Activated naive CD8-positive, alpha-beta T cell treated with anti-CD3 and anti-CD28 coated beads, Interleukin-2, amount 50 U/mL, for 24 hours (primary cell): ENCODE measurements at regions not wholly inside any gene's neighbourhood (a gene's known extent, or its start where the extent isn't known, plus 50 kb on each side); places are given as distances from the start of the nearest gene placed in this dataset.
"Not testable (repeated sequence)": the region's sequence is repeated elsewhere in the genome, so short reads cannot be mapped to it uniquely, and the experiment has no call there.

Source experiments
- ATAC-seq: fragments of 150-1000 bp; cut with Tn5 transposase; one replicate; pipeline ENCODE4 v1.10.0; 2021
- DNase-seq: peaks from one replicate; pipeline ENCODE4 v3.0.0; 2021
- H3K27ac Mint-ChIP-seq: one replicate; pipeline ENCODE4 v1.8.0; 2021; ENCODE audit warnings: mild to moderate bottlenecking, mixed read lengths
- H3K27me3 Mint-ChIP-seq: one replicate; pipeline ENCODE4 v1.8.0; 2021; ENCODE audit warnings: mixed read lengths
- H3K36me3 Mint-ChIP-seq: one replicate; pipeline ENCODE4 v1.8.0; 2021; ENCODE audit warnings: low read depth, mixed read lengths
- H3K4me1 Mint-ChIP-seq: one replicate; pipeline ENCODE4 v1.8.0; 2021; ENCODE audit warnings: mixed read lengths
- H3K4me3 Mint-ChIP-seq: one replicate; pipeline ENCODE4 v1.8.0; 2021; ENCODE audit warnings: mild to moderate bottlenecking, moderate library complexity, mixed read lengths
- H3K9me3 Mint-ChIP-seq: one replicate; pipeline ENCODE4 v1.8.0; 2021; ENCODE audit warnings: mixed read lengths

DNA sequence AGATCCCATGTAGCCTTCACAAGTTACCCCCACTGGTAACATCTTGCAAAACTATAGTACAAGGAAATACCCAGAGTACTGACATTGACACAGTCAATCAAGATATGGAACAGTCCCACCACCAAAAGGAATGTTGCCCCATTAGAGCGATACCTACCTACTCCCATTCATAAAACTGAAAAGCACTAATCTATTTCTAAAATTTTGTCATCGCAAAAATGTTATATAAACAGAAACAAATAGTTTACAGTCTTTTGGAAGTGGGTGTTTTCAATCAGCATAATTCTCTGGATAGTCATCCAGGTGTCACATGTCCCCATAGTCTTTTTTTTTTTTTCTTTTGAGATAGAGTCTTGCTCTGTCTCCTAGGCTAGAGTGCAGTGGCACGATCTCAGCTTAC is 156.9 kb upstream of the AGTR1 start:
- no peak overlapping the region for H3K4me3 Mint-ChIP-seq
- H3K9me3 Mint-ChIP-seq = no peaks in the 10 kb centered on the region
- H3K4me1 Mint-ChIP-seq = no peaks in the 10 kb centered on the region
- no peak for DNase-seq
- H3K27ac Mint-ChIP-seq = no peak overlapping the region
- no peaks in the 10 kb centered on the region for H3K36me3 Mint-ChIP-seq
- H3K27me3 Mint-ChIP-seq = no peaks in the 10 kb centered on the region
- no peak for ATAC-seq

DNA sequence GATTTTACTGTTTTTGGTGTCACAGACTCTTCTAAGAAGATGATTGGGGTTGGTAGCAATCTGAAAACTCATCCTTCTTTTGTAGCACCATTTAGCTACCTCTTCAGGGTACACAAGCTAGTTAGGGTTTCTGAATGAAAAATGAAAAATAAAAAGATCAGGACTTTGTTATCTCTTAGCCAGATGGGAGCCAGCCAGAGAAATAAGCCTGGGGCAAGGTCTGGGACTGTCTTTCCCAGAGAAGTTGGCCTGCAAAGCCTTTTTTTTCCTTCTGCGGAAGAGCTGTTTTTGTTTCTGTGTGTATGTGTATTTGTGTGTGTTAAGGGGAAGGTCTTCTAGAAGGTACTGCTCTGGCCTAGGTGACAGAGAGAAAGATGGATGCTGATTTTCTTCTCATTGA is 150.7 kb upstream of the AGTR1 start:
- ATAC-seq = no peak
- no peaks in the 10 kb centered on the region for H3K4me1 Mint-ChIP-seq
- peaks cover 5% of the 10 kb centered on the region for H3K9me3 Mint-ChIP-seq
- H3K27me3 Mint-ChIP-seq = no peaks in the 10 kb centered on the region
- no peaks in the 10 kb centered on the region for H3K36me3 Mint-ChIP-seq
- no peak overlapping the region for H3K4me3 Mint-ChIP-seq
- no peak overlapping the region for H3K27ac Mint-ChIP-seq
- no peak for DNase-seq

GRCh38 chr3:148551767-148552260 is 145.9 kb upstream of the AGTR1 start:
- H3K27me3 Mint-ChIP-seq = no peaks in the 10 kb centered on the region
- no peaks in the 10 kb centered on the region for H3K36me3 Mint-ChIP-seq
- no peak overlapping the region for H3K4me3 Mint-ChIP-seq
- ATAC-seq = no peak
- H3K4me1 Mint-ChIP-seq = no peaks in the 10 kb centered on the region
- no peak for DNase-seq
- no peak overlapping the region for H3K27ac Mint-ChIP-seq
- H3K9me3 Mint-ChIP-seq = peaks cover 6% of the 10 kb centered on the region

DNA sequence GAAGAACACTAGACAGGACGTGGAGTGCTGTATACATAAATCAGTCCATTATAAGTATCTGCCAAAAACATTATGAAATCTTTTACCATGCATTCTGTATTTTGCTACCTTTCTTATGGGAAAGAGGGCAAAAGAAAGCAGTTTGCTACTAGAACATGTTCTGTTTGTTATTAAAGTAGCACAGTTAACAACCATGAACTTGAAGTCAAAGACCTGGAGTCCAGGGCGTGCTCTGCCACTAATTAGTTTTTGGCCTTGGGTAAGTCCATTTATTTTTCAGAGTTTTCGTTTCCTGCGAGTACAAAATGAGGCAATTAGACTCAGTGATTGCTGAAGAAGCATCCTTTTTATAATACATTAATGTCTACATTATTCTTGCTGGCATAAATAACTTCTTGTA is 143.3 kb upstream of the AGTR1 start:
- no peaks in the 10 kb centered on the region for H3K36me3 Mint-ChIP-seq

GRCh38 chr3:148556664-148557063 is 141.0 kb upstream of the AGTR1 start:
- DNase-seq (no peak), ATAC-seq (no peak)
- H3K9me3 Mint-ChIP-seq = peaks cover 4% of the 10 kb centered on the region
- no peak overlapping the region for H3K27ac Mint-ChIP-seq
- H3K36me3 Mint-ChIP-seq = no peaks in the 10 kb centered on the region
- H3K4me1 Mint-ChIP-seq = no peaks in the 10 kb centered on the region
- H3K4me3 Mint-ChIP-seq = no peak overlapping the region
- H3K27me3 Mint-ChIP-seq = no peaks in the 10 kb centered on the region

More for the DNA sequence above, 143.3 kb upstream of the AGTR1 start:
- Mint-ChIP-seq H3K4me1 (no peaks in the 10 kb centered on the region), H3K9me3 (peaks cover 6% of the 10 kb centered on the region), H3K27me3 (no peaks in the 10 kb centered on the region), H3K27ac (no peak overlapping the region), H3K4me3 (no peak overlapping the region)
- ATAC-seq = no peak
- DNase-seq = no peak

DNA sequence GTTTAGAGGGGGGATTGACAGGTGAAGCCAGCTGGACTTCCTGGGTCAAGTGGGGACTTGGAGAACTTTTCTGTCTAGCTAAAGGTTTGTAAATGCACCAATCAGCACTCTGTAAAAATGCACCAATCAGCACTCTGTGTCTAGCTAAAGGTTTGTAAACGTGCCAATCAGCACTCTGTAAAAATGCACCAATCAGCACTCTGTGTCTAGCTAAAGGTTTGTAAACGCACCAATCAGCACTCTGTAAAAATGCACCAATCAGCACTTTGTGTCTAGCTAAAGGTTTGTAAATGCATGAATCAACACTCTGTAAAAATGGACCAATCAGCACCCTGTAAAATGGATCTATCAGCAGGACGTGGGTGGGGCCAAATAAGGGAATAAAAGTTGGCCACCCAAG is 120.1 kb upstream of the AGTR1 start:
- not testable (repeated sequence) for DNase-seq, H3K27me3 Mint-ChIP-seq, H3K9me3 Mint-ChIP-seq, H3K4me3 Mint-ChIP-seq, H3K27ac Mint-ChIP-seq, H3K4me1 Mint-ChIP-seq, ATAC-seq, H3K36me3 Mint-ChIP-seq

DNA sequence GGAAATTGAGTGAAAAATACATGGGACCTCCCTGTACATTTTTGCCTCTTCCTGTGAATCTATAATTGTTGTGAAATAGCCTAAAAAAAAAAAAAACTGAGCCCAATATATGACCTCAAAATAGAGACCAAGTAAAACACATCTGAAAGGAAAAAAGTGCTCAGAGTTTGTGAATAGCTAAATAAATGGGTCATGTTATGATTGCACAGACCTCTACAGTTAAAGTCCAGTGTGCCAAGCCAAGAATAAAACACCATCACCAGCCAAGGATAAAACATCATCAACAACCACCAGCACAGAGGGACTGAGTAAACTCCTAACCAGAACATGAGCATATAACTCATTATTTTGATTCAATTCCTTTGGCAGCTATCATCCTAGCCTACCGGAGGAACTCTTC is 115.6 kb upstream of the AGTR1 start:
- Mint-ChIP-seq H3K27me3 (no peaks in the 10 kb centered on the region), H3K36me3 (no peaks in the 10 kb centered on the region), H3K9me3 (no peaks in the 10 kb centered on the region), H3K4me3 (no peak overlapping the region), H3K4me1 (no peaks in the 10 kb centered on the region), H3K27ac (no peak overlapping the region)
- no peak for ATAC-seq
- no peak for DNase-seq

DNA sequence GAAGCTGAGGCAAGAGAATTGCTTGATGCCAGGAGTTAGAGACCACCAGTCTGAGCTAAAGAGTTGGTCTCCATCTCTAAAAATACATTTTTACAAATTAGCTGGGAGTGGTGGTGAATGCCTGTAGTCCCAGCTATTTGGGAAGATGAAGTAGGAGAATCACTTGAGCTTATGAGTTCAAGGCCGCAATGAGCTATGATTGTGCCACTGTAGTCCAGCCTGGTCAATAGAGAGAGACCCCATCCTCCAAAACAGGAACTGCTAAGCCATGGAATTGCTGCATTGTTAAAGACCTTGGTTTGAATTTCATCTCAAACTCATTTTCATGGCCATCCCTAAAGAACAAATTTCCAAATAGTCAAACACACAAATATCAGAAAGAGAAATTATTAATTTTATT is 113.9 kb upstream of the AGTR1 start:
- Mint-ChIP-seq H3K27ac (no peak overlapping the region), H3K9me3 (no peaks in the 10 kb centered on the region), H3K4me3 (no peak overlapping the region), H3K36me3 (no peaks in the 10 kb centered on the region), H3K27me3 (no peaks in the 10 kb centered on the region), H3K4me1 (no peaks in the 10 kb centered on the region)
- DNase-seq = no peak
- no peak for ATAC-seq

GRCh38 chr3:148584438-148584837 is 113.3 kb upstream of the AGTR1 start:
- ATAC-seq (no peak), DNase-seq (no peak)
- no peaks in the 10 kb centered on the region for H3K9me3 Mint-ChIP-seq
- H3K27me3 Mint-ChIP-seq = no peaks in the 10 kb centered on the region
- H3K27ac Mint-ChIP-seq = no peak overlapping the region
- no peaks in the 10 kb centered on the region for H3K4me1 Mint-ChIP-seq
- H3K4me3 Mint-ChIP-seq = no peak overlapping the region
- H3K36me3 Mint-ChIP-seq = no peaks in the 10 kb centered on the region

GRCh38 chr3:148585671-148586379 is 111.9 kb upstream of the AGTR1 start:
- H3K27me3 Mint-ChIP-seq = no peaks in the 10 kb centered on the region
- no peak overlapping the region for H3K27ac Mint-ChIP-seq
- ATAC-seq (no peak), DNase-seq (no peak)
- no peaks in the 10 kb centered on the region for H3K9me3 Mint-ChIP-seq
- no peaks in the 10 kb centered on the region for H3K36me3 Mint-ChIP-seq
- no peak overlapping the region for H3K4me3 Mint-ChIP-seq
- no peaks in the 10 kb centered on the region for H3K4me1 Mint-ChIP-seq

- Mint-ChIP-seq H3K4me1 (no peaks in the 10 kb centered on the region), H3K27ac (no peak overlapping the region), H3K9me3 (peaks cover 5% of the 10 kb centered on the region), H3K36me3 (no peaks in the 10 kb centered on the region), H3K27me3 (no peaks in the 10 kb centered on the region), H3K4me3 (no peak overlapping the region)
- DNase-seq = no peak
- ATAC-seq = no peak
These were observed 109.4 kb upstream of the AGTR1 start for GRCh38 chr3:148588291-148588690.

- Mint-ChIP-seq H3K27me3 (no peaks in the 10 kb centered on the region), H3K27ac (no peak overlapping the region)
These were observed 106.2 kb upstream of the AGTR1 start for GRCh38 chr3:148591525-148591924.

GRCh38 chr3:148598619-148599018 is 99.1 kb upstream of the AGTR1 start:
- DNase-seq (no peak), ATAC-seq (no peak)
- H3K27ac Mint-ChIP-seq = no peak overlapping the region
- H3K4me1 Mint-ChIP-seq = no peaks in the 10 kb centered on the region
- H3K9me3 Mint-ChIP-seq = no peaks in the 10 kb centered on the region
- no peaks in the 10 kb centered on the region for H3K36me3 Mint-ChIP-seq
- H3K27me3 Mint-ChIP-seq = no peaks in the 10 kb centered on the region
- no peak overlapping the region for H3K4me3 Mint-ChIP-seq

More at GRCh38 chr3:148591525-148591924, 106.2 kb upstream of the AGTR1 start:
- ATAC-seq = no peak
- Mint-ChIP-seq H3K36me3 (no peaks in the 10 kb centered on the region), H3K4me3 (no peak overlapping the region), H3K4me1 (no peaks in the 10 kb centered on the region), H3K9me3 (peaks cover 5% of the 10 kb centered on the region)
- DNase-seq = no peak

DNA sequence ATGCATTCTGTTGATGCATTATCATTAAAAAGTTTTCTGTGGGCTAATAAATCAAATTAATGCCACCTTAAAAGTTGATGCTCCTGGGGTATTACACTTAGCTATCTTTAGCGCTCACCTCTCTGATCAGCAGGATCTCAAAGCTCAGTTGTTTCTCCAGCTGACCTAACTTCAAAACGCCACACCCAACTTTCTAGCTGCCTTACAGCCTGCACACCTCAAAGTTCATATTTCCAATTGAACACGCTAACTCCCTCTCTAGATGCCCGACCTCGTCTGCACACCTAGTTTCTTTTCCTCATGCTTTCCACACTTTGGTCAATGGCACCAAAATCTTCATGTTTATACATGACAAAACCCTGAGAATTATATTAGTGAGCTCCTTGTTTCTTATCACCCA is 98.2 kb upstream of the AGTR1 start:
- ATAC-seq (no peak), DNase-seq (no peak)
- H3K4me1 Mint-ChIP-seq = no peaks in the 10 kb centered on the region
- H3K27ac Mint-ChIP-seq = no peak overlapping the region
- H3K27me3 Mint-ChIP-seq = no peaks in the 10 kb centered on the region
- H3K4me3 Mint-ChIP-seq = no peak overlapping the region
- no peaks in the 10 kb centered on the region for H3K9me3 Mint-ChIP-seq
- no peaks in the 10 kb centered on the region for H3K36me3 Mint-ChIP-seq

GRCh38 chr3:148600440-148600839 is 97.3 kb upstream of the AGTR1 start:
- no peaks in the 10 kb centered on the region for H3K36me3 Mint-ChIP-seq
- no peaks in the 10 kb centered on the region for H3K9me3 Mint-ChIP-seq
- H3K4me3 Mint-ChIP-seq = no peak overlapping the region
- no peaks in the 10 kb centered on the region for H3K27me3 Mint-ChIP-seq
- DNase-seq (no peak), ATAC-seq (no peak)
- no peak overlapping the region for H3K27ac Mint-ChIP-seq
- H3K4me1 Mint-ChIP-seq = no peaks in the 10 kb centered on the region
